ENCODE measurements at regions not wholly inside any gene's neighbourhood (a gene's known extent, or its start where the extent isn't known, plus 50 kb on each side); places are given as distances from the start of the nearest gene placed in this dataset.

- no peaks in the 10 kb centered on the region for H3K9me3 ChIP-seq (ENCODE audit: control insufficient read depth, insufficient read depth, low read length)
- no peaks in the 10 kb centered on the region for H3K36me3 ChIP-seq (ENCODE audit: control insufficient read depth, insufficient read depth, low read length)
- no peaks in the 10 kb centered on the region for H3K27me3 ChIP-seq (ENCODE audit: control insufficient read depth, insufficient read depth, low read length)
- no peak overlapping the region for H3K9ac ChIP-seq (ENCODE audit: low read depth, low read length)
- no peaks in the 10 kb centered on the region for H3K4me1 ChIP-seq (ENCODE audit: control insufficient read depth, insufficient read depth, low read length)
- no peak overlapping the region for H3K4me3 ChIP-seq (ENCODE audit: low read depth, low read length)
These were observed 199.0 kb downstream of the HTR7 start for GRCh38 chr10:90658791-90659190.

GRCh38 chr10:90665905-90666662 is 191.8 kb downstream of the HTR7 start:
- H3K9ac ChIP-seq (ENCODE audit: low read depth, low read length), result no peak overlapping the region
- no peaks in the 10 kb centered on the region for H3K36me3 ChIP-seq (ENCODE audit: control insufficient read depth, insufficient read depth, low read length)
- no peaks in the 10 kb centered on the region for H3K9me3 ChIP-seq (ENCODE audit: control insufficient read depth, insufficient read depth, low read length)
- H3K27me3 ChIP-seq (ENCODE audit: control insufficient read depth, insufficient read depth, low read length), result no peaks in the 10 kb centered on the region
- no peaks in the 10 kb centered on the region for H3K4me1 ChIP-seq (ENCODE audit: control insufficient read depth, insufficient read depth, low read length)
- H3K4me3 ChIP-seq (ENCODE audit: low read depth, low read length), result peak overlapping the region; percentile 12

- Histone ChIP-seq H3K9me3 (ENCODE audit: control insufficient read depth, insufficient read depth, low read length) (no peaks in the 10 kb centered on the region), H3K9ac (ENCODE audit: low read depth, low read length) (no peak overlapping the region), H3K27me3 (ENCODE audit: control insufficient read depth, insufficient read depth, low read length) (no peaks in the 10 kb centered on the region), H3K36me3 (ENCODE audit: control insufficient read depth, insufficient read depth, low read length) (no peaks in the 10 kb centered on the region), H3K4me1 (ENCODE audit: control insufficient read depth, insufficient read depth, low read length) (no peaks in the 10 kb centered on the region), H3K4me3 (ENCODE audit: low read depth, low read length) (no peak overlapping the region)
These were observed 183.4 kb downstream of the HTR7 start for GRCh38 chr10:90674461-90674860.

GRCh38 chr10:90674928-90675327 is 182.9 kb downstream of the HTR7 start:
- Histone ChIP-seq H3K4me1 (ENCODE audit: control insufficient read depth, insufficient read depth, low read length) (no peaks in the 10 kb centered on the region), H3K4me3 (ENCODE audit: low read depth, low read length) (no peak overlapping the region), H3K9me3 (ENCODE audit: control insufficient read depth, insufficient read depth, low read length) (no peaks in the 10 kb centered on the region), H3K27me3 (ENCODE audit: control insufficient read depth, insufficient read depth, low read length) (no peaks in the 10 kb centered on the region), H3K9ac (ENCODE audit: low read depth, low read length) (no peak overlapping the region), H3K36me3 (ENCODE audit: control insufficient read depth, insufficient read depth, low read length) (no peaks in the 10 kb centered on the region)

- Histone ChIP-seq H3K27me3 (ENCODE audit: control insufficient read depth, insufficient read depth, low read length) (no peaks in the 10 kb centered on the region), H3K9me3 (ENCODE audit: control insufficient read depth, insufficient read depth, low read length) (no peaks in the 10 kb centered on the region), H3K4me3 (ENCODE audit: low read depth, low read length) (no peak overlapping the region), H3K4me1 (ENCODE audit: control insufficient read depth, insufficient read depth, low read length) (no peaks in the 10 kb centered on the region), H3K36me3 (ENCODE audit: control insufficient read depth, insufficient read depth, low read length) (no peaks in the 10 kb centered on the region), H3K9ac (ENCODE audit: low read depth, low read length) (no peak overlapping the region)
These were observed 182.2 kb downstream of the HTR7 start for GRCh38 chr10:90675621-90676020.
